H9 (cell line): ENCODE measurements at regions not wholly inside any gene's neighbourhood (a gene's known extent, or its start where the extent isn't known, plus 50 kb on each side); places are given as distances from the start of the nearest gene placed in this dataset.

Experiments
- DNase-seq: peaks from one replicate; pipeline ENCODE4 v3.0.0-alpha.2; 2017
- H2AFZ ChIP-seq: one replicate; pipeline ENCODE4 v1.6.1; 2013; ENCODE audit warnings: mild to moderate bottlenecking, low read length, control low read depth, moderate library complexity
- H2AK5ac ChIP-seq: 2 replicates; pipeline ENCODE4 v1.6.1; 2013; ENCODE audit warnings: low read length, control low read depth, mixed read lengths; ENCODE audit not compliant: insufficient read length
- H2BK120ac ChIP-seq: one replicate; pipeline ENCODE4 v1.6.1; 2013; ENCODE audit warnings: low read depth, mild to moderate bottlenecking, low read length, control low read depth, inconsistent platforms; ENCODE audit not compliant: poor library complexity, severe bottlenecking
- H2BK12ac ChIP-seq: 2 replicates; pipeline ENCODE4 v1.6.1; 2013; ENCODE audit warnings: low read length, control low read depth, mixed read lengths, low read depth; ENCODE audit not compliant: insufficient read length
- H2BK15ac ChIP-seq: 2 replicates; pipeline ENCODE4 v1.6.1; 2013; ENCODE audit warnings: low read depth, low read length, control low read depth
- H2BK20ac ChIP-seq: one replicate; pipeline ENCODE4 v1.6.1; 2013; ENCODE audit warnings: low read depth, mild to moderate bottlenecking, low read length, control low read depth, inconsistent platforms; ENCODE audit not compliant: poor library complexity, severe bottlenecking
- H2BK5ac ChIP-seq: 2 replicates; pipeline ENCODE4 v1.6.1; 2013; ENCODE audit warnings: low read length, control low read depth, mixed read lengths; ENCODE audit not compliant: insufficient read length
- H3K14ac ChIP-seq: 2 replicates; pipeline ENCODE4 v1.6.1; 2013; ENCODE audit warnings: low read length, control low read depth; ENCODE audit not compliant: insufficient read depth
- H3K18ac ChIP-seq: 2 replicates; pipeline ENCODE4 v1.6.1; 2013; ENCODE audit warnings: low read depth, mild to moderate bottlenecking, mixed read lengths, low read length, control low read depth; ENCODE audit not compliant: insufficient read length
- H3K23ac ChIP-seq: 2 replicates; pipeline ENCODE4 v1.6.1; 2013; ENCODE audit warnings: low read length, control low read depth, mixed read lengths, low read depth; ENCODE audit not compliant: insufficient read length
- H3K23me2 ChIP-seq: 2 replicates; pipeline ENCODE4 v1.6.1; 2013; ENCODE audit warnings: low read depth, mild to moderate bottlenecking, mixed read lengths, low read length, control low read depth; ENCODE audit not compliant: insufficient read length, poor library complexity, severe bottlenecking
- H3K27ac ChIP-seq: 2 replicates; pipeline ENCODE4 v1.5.1; 2013; ENCODE audit warnings: low read length, control low read depth, mixed read lengths, low read depth; ENCODE audit not compliant: insufficient read length
- H3K27me3 ChIP-seq: 2 replicates; pipeline ENCODE4 v1.6.1; 2013; ENCODE audit warnings: low read length, control low read depth, inconsistent platforms; ENCODE audit not compliant: insufficient read depth
- H3K4ac ChIP-seq: 2 replicates; pipeline ENCODE4 v1.6.1; 2013; ENCODE audit warnings: low read depth, mild to moderate bottlenecking, control low read depth, inconsistent platforms, low read length, moderate library complexity
- H3K4me1 ChIP-seq: 2 replicates; pipeline ENCODE4 v1.6.1; 2013; ENCODE audit warnings: low read length, control low read depth, inconsistent platforms; ENCODE audit not compliant: insufficient read depth
- H3K4me2 ChIP-seq: 2 replicates; pipeline ENCODE4 v1.6.1; 2013; ENCODE audit warnings: low read length, control low read depth, mixed read lengths; ENCODE audit not compliant: insufficient read length, insufficient read depth
- H3K56ac ChIP-seq: 2 replicates; pipeline ENCODE4 v1.6.1; 2013; ENCODE audit warnings: low read depth, mild to moderate bottlenecking, mixed read lengths, low read length, control low read depth; ENCODE audit not compliant: insufficient read length
- H3K79me1 ChIP-seq: 2 replicates; pipeline ENCODE4 v1.6.1; 2013; ENCODE audit warnings: low read depth, mild to moderate bottlenecking, moderate library complexity, low read length, control low read depth, inconsistent platforms; ENCODE audit not compliant: insufficient read depth, poor library complexity, severe bottlenecking
- H3K79me2 ChIP-seq: 2 replicates; pipeline ENCODE4 v1.6.1; 2013; ENCODE audit warnings: low read length, control low read depth, inconsistent platforms; ENCODE audit not compliant: insufficient read depth
- H3K9ac ChIP-seq: 2 replicates; pipeline ENCODE4 v1.6.1; 2013; ENCODE audit warnings: low read length, control low read depth, mixed read lengths; ENCODE audit not compliant: insufficient read length; ENCODE audit errors: extremely low read depth
- H3K9me3 ChIP-seq: one replicate; pipeline ENCODE4 v1.6.1; 2013; ENCODE audit warnings: low read depth, low read length, inconsistent platforms; ENCODE audit not compliant: control insufficient read depth
- H3T11ph ChIP-seq: one replicate; pipeline ENCODE4 v1.6.1; 2013; ENCODE audit warnings: mild to moderate bottlenecking, low read length, control low read depth, inconsistent platforms
- H4K20me1 ChIP-seq: one replicate; pipeline ENCODE4 v1.6.1; 2013; ENCODE audit not compliant: control insufficient read depth, insufficient read length, insufficient read depth
- H4K5ac ChIP-seq: 2 replicates; pipeline ENCODE4 v1.6.1; 2013; ENCODE audit warnings: low read depth, mild to moderate bottlenecking, mixed read lengths, low read length, control low read depth; ENCODE audit not compliant: insufficient read length
- H4K8ac ChIP-seq: replicated peaks from 2 replicates; pipeline ENCODE4 v1.6.1; 2013; ENCODE audit warnings: low read length, control low read depth, mixed read lengths, low read depth; ENCODE audit not compliant: insufficient read length
- H4K91ac ChIP-seq: 2 replicates; pipeline ENCODE4 v1.6.1; 2013; ENCODE audit warnings: low read depth, mild to moderate bottlenecking, moderate library complexity, mixed read lengths, low read length, control low read depth; ENCODE audit not compliant: insufficient read length
- H3K27ac Mint-ChIP-seq, 3 experiments: 2 replicates in 2 of 3; 3 replicates in 1 of 3; pipeline ENCODE4 v1.8.0; 2020 to 2021; ENCODE audit warnings: mixed read lengths in 3 of 3, mild to moderate bottlenecking in 1 of 3, moderate library complexity in 1 of 3
- H3K27me3 Mint-ChIP-seq: 2 replicates; pipeline ENCODE4 v1.8.0; 2021; ENCODE audit warnings: low read depth, mild to moderate bottlenecking, moderate library complexity, mixed read lengths
- H3K36me3 Mint-ChIP-seq, 3 experiments: 2 replicates in 2 of 3; 3 replicates in 1 of 3; pipeline ENCODE4 v1.8.0; 2020 to 2021; ENCODE audit warnings: low read depth in 3 of 3, mixed read lengths in 3 of 3; ENCODE audit not compliant: insufficient read depth in 1 of 3
- H3K4me1 Mint-ChIP-seq, 2 experiments: 2 replicates each; pipeline ENCODE4 v1.8.0; 2020; ENCODE audit warnings: mixed read lengths in 2 of 2
- H3K4me3 Mint-ChIP-seq, 2 experiments: 2 replicates in 1 of 2; 3 replicates in 1 of 2; pipeline ENCODE4 v1.8.0; 2020 to 2021; ENCODE audit warnings: mild to moderate bottlenecking in 2 of 2, mixed read lengths in 2 of 2, moderate library complexity in 1 of 2
- H3K9me3 Mint-ChIP-seq, 2 experiments: 2 replicates in 1 of 2; 3 replicates in 1 of 2; pipeline ENCODE4 v1.8.0; 2020; ENCODE audit warnings: mild to moderate bottlenecking in 2 of 2, mixed read lengths in 2 of 2, moderate library complexity in 1 of 2
- WGBS: extraction: QIAGEN DNeasy Blood & Tissue Kit; methylation state at CpG from one replicate; pipeline ENCODE4 v1.1.7; 2013; ENCODE audit warnings: missing lambda C conversion rate, low lambda C conversion rate, mixed read lengths; ENCODE audit not compliant: insufficient read length; ENCODE audit errors: extremely low coverage; 5-methylcytosine and 5-hydroxymethylcytosine counted together
- TF ChIP-seq, protein P1 (sequence below): fragments of 200-600 bp; sonication (generic); conservative IDR thresholded peaks from 3 replicates; pipeline ENCODE4 v1.8.0; 2021; ENCODE audit warnings: antibody characterized with exemption, mild to moderate bottlenecking

DNA sequence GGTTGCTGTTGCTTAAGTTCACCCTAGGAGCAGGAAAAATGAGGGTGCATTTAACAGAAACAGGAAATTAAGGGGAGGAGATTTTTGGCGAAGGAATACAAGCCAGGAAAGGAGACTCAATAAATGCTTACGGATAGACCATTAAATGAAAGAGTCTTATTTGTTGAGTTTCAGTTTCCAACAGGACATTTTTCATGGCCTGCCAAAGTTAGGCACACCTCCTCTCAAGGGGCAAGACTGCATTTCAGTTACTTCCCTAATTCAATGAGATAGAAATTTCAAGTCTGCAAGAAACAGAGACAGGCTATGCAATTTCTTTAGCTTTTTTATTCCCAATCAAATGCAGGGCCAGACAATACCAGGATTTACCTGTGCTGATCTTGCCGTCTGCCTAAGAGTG lies 394.7 kb upstream of the KLHL29 start:
- H3K27me3 ChIP-seq: no peaks in the 10 kb centered on the region
- no peaks in the 10 kb centered on the region for H3K79me1 ChIP-seq
- no peaks in the 10 kb centered on the region for H4K20me1 ChIP-seq
- no peaks in the 10 kb centered on the region for H3K79me2 ChIP-seq
- H4K5ac ChIP-seq: no peak overlapping the region
- H3K9ac ChIP-seq: no peak overlapping the region
- WGBS: no CpG with 5 or more reads among the region's 3 CpGs
- H4K8ac ChIP-seq: no peak overlapping the region
- peaks cover 1 to 3% of the 10 kb centered on the region in 2 experiments; a peak in 2 of 5 replicates for H3K9me3 Mint-ChIP-seq
- no peak overlapping the region for H3K14ac ChIP-seq
- no peak overlapping the region for H3K23ac ChIP-seq
- no peak overlapping the region for H3K4me3 Mint-ChIP-seq
- H2BK120ac ChIP-seq: no peak overlapping the region
- H3K27ac ChIP-seq: no peak overlapping the region
- H2BK15ac ChIP-seq: no peak overlapping the region
- no peak overlapping the region for H4K91ac ChIP-seq
- H3K27ac Mint-ChIP-seq: no peak overlapping the region
- no peak for DNase-seq
- H2BK12ac ChIP-seq: no peak overlapping the region
- no peaks in the 10 kb centered on the region for H3K23me2 ChIP-seq
- H3K4ac ChIP-seq: no peak overlapping the region
- no peak overlapping the region for H2AK5ac ChIP-seq
- TF ChIP-seq, protein P1, sequence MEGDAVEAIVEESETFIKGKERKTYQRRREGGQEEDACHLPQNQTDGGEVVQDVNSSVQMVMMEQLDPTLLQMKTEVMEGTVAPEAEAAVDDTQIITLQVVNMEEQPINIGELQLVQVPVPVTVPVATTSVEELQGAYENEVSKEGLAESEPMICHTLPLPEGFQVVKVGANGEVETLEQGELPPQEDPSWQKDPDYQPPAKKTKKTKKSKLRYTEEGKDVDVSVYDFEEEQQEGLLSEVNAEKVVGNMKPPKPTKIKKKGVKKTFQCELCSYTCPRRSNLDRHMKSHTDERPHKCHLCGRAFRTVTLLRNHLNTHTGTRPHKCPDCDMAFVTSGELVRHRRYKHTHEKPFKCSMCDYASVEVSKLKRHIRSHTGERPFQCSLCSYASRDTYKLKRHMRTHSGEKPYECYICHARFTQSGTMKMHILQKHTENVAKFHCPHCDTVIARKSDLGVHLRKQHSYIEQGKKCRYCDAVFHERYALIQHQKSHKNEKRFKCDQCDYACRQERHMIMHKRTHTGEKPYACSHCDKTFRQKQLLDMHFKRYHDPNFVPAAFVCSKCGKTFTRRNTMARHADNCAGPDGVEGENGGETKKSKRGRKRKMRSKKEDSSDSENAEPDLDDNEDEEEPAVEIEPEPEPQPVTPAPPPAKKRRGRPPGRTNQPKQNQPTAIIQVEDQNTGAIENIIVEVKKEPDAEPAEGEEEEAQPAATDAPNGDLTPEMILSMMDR: no peak
- H2AFZ ChIP-seq: no peak overlapping the region
- H3K36me3 Mint-ChIP-seq: no peaks in the 10 kb centered on the region
- no peak overlapping the region for H3K56ac ChIP-seq
- no peak overlapping the region for H3T11ph ChIP-seq
- H3K4me1 ChIP-seq: no peaks in the 10 kb centered on the region
- H2BK20ac ChIP-seq: no peak overlapping the region
- peaks cover 8 to 9% of the 10 kb centered on the region in 2 experiments for H3K4me1 Mint-ChIP-seq
- H2BK5ac ChIP-seq: no peak overlapping the region
- no peaks in the 10 kb centered on the region for H3K9me3 ChIP-seq
- H3K4me2 ChIP-seq: no peak overlapping the region
- H3K18ac ChIP-seq: no peak overlapping the region
- H3K27me3 Mint-ChIP-seq: no peaks in the 10 kb centered on the region
